SU-DHL-6 (cell line): ENCODE measurements at regions not wholly inside any gene's neighbourhood (a gene's known extent, or its start where the extent isn't known, plus 50 kb on each side); places are given as distances from the start of the nearest gene placed in this dataset.

Experiments
- H2AFZ ChIP-seq: fragments of 200-600 bp; sonication (generic); 2 replicates; pipeline ENCODE4 v1.6.1; 2014; ENCODE audit warnings: low read depth, mild to moderate bottlenecking, moderate library complexity, mixed read lengths, antibody characterized with exemption, low read length; ENCODE audit not compliant: severe bottlenecking
- H3F3A ChIP-seq: fragments of 200-600 bp; shearing (Covaris generic); 2 replicates; pipeline ENCODE4 v1.6.0; 2016; ENCODE audit warnings: antibody characterized with exemption, mild to moderate bottlenecking; ENCODE audit not compliant: insufficient read depth
- H3K27ac ChIP-seq: fragments of 200-600 bp; sonication (generic); 2 replicates; pipeline ENCODE4 v1.5.1; 2016; ENCODE audit warnings: low read depth, mild to moderate bottlenecking, low read length, moderate library complexity, mixed read lengths
- H3K27me3 ChIP-seq: fragments of 200-600 bp; sonication (generic), shearing (Covaris generic); 2 replicates; pipeline ENCODE4 v1.6.0; 2014; ENCODE audit warnings: mild to moderate bottlenecking, low read length
- H3K36me3 ChIP-seq: fragments of 200-600 bp; sonication (generic); 2 replicates; pipeline ENCODE4 v1.6.1; 2014; ENCODE audit warnings: mild to moderate bottlenecking, low read length, mixed read lengths
- H3K4me2 ChIP-seq: fragments of 300-600, 200-600 bp; shearing (Covaris generic), sonication (generic); 2 replicates; pipeline ENCODE4 v1.6.0; 2014; ENCODE audit warnings: low read length, low read depth, mild to moderate bottlenecking; ENCODE audit not compliant: poor library complexity, severe bottlenecking
- H3K4me3 ChIP-seq: fragments of 200-600 bp; sonication (generic); 2 replicates; pipeline ENCODE4 v1.5.1; 2014; ENCODE audit warnings: antibody characterized with exemption, low read length, mild to moderate bottlenecking, mixed read lengths; ENCODE audit not compliant: insufficient read depth, poor library complexity, severe bottlenecking
- H3K79me2 ChIP-seq: fragments of 200-600 bp; sonication (generic); 2 replicates; pipeline ENCODE4 v1.6.1; 2014; ENCODE audit warnings: mild to moderate bottlenecking, low read length, moderate library complexity; ENCODE audit not compliant: insufficient read depth
- H3K9ac ChIP-seq: fragments of 200-600 bp; sonication (generic); 2 replicates; pipeline ENCODE4 v1.7.0; 2014; ENCODE audit warnings: mild to moderate bottlenecking, low read length
- H3K9me2 ChIP-seq: fragments of 200-600 bp; sonication (generic); replicated peaks from 2 replicates; pipeline ENCODE4 v1.6.1; 2014; ENCODE audit warnings: low read length; ENCODE audit not compliant: insufficient read depth
- H3K9me3 ChIP-seq: fragments of 200-600 bp; sonication (generic); 2 replicates; pipeline ENCODE4 v1.6.1; 2014; ENCODE audit warnings: low read length, mixed read lengths; ENCODE audit not compliant: insufficient read depth
- H4K20me1 ChIP-seq: fragments of 200-600 bp; sonication (generic); 2 replicates; pipeline ENCODE4 v1.6.1; 2014; ENCODE audit warnings: low read depth, mild to moderate bottlenecking, antibody characterized with exemption, low read length, moderate library complexity, mixed read lengths
- EZH2phosphoT487 ChIP-seq: fragments of 200-600 bp; sonication (generic), shearing (Covaris generic); conservative IDR thresholded peaks from 2 replicates; pipeline ENCODE4 v1.6.1; 2018; ENCODE audit warnings: mild to moderate bottlenecking, antibody characterized with exemption, low read length, moderate library complexity, mixed read lengths
- TF ChIP-seq, protein P1 (sequence below): fragments of 200-600 bp; sonication (generic); IDR thresholded peaks from one replicate; pipeline ENCODE4 v1.5.1; 2017; ENCODE audit warnings: antibody characterized with exemption, mild to moderate bottlenecking, low read length, moderate library complexity; ENCODE audit not compliant: insufficient read depth, poor library complexity, severe bottlenecking

DNA sequence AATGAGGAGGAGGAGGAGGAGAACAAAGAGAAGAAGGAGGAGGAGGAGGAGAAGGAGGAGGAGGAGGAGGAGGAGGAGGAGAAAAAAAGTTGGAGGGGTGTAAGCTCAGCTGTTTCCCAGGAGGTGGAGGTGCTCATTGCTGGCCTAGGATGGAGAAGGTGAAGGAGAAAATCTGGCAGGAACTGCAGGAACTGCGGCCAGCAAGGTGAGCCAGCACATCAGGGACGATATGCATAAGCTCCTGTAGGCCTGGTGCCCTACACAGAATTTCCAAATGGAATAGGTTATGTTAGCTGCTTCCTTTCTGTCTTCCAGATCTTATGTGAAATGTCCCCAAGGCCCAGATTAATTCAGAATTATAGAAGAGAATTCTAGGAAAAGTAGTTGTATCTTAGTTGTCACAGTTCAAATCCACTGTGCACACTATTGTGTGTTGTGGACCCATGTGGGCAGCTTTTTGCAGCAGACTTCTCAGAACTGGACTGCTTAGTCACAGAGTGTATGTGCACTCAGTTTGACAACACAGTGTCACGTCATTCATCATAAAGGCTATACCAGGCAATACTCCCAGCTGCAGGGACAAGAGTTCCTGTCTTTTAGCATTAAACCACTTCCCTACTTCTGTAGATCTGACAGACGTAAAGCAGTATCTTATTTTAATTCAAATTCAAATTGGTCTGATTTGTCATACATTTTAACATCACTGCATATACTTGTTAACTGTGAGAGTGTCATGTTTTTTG is 303.7 kb downstream of the HLX start:
- no peak for TF ChIP-seq EZH2phosphoT487
- TF ChIP-seq, protein P1, sequence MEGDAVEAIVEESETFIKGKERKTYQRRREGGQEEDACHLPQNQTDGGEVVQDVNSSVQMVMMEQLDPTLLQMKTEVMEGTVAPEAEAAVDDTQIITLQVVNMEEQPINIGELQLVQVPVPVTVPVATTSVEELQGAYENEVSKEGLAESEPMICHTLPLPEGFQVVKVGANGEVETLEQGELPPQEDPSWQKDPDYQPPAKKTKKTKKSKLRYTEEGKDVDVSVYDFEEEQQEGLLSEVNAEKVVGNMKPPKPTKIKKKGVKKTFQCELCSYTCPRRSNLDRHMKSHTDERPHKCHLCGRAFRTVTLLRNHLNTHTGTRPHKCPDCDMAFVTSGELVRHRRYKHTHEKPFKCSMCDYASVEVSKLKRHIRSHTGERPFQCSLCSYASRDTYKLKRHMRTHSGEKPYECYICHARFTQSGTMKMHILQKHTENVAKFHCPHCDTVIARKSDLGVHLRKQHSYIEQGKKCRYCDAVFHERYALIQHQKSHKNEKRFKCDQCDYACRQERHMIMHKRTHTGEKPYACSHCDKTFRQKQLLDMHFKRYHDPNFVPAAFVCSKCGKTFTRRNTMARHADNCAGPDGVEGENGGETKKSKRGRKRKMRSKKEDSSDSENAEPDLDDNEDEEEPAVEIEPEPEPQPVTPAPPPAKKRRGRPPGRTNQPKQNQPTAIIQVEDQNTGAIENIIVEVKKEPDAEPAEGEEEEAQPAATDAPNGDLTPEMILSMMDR, result no peak

DNA sequence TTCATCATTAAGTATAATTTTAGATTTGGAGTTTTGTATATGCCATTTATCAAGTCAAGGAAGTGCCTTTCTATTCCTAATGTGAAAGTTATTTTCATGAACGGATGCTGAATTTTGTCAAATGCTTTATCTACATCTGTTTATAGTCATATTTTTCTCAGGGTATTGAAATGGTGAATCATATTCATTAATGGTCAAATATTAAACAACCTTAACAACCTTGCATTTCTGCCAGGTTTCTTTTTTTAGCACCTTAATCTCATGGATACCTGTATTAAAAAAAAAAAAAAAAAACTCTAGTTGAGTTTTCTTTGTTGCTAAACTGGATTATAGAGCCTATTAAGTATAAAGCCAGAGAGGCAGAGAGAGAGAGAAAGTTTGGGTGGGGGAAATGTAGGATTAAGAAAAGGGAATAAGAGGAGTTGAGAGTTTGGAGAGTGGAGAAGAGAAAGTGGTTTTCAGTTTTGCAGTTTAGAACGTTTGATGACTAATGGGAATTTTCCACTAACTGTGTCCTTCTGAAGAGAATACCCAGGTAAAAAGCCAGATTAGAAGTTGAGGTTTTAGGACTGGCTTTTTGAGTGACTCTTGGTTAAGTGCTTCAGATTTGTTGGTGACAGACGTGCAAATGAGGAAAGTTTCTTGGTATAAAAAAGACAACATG is 305.0 kb downstream of the HLX start:
- H3K27ac ChIP-seq, result no peak overlapping the region
- no peaks in the 10 kb centered on the region for H3F3A ChIP-seq
- no peaks in the 10 kb centered on the region for H3K9me2 ChIP-seq
- H3K36me3 ChIP-seq, result no peaks in the 10 kb centered on the region
- H2AFZ ChIP-seq, result no peak overlapping the region
- H3K4me3 ChIP-seq, result no peak overlapping the region
- no peaks in the 10 kb centered on the region for H4K20me1 ChIP-seq
- no peaks in the 10 kb centered on the region for H3K27me3 ChIP-seq
- H3K9me3 ChIP-seq, result no peaks in the 10 kb centered on the region
- TF ChIP-seq, protein P1, result no peak
- no peak for TF ChIP-seq EZH2phosphoT487
- no peak overlapping the region for H3K9ac ChIP-seq
- H3K79me2 ChIP-seq, result no peaks in the 10 kb centered on the region
- H3K4me2 ChIP-seq, result no peak overlapping the region

More for the DNA sequence above, 303.7 kb downstream of the HLX start:
- Histone ChIP-seq H3K9ac (no peak overlapping the region), H2AFZ (no peak overlapping the region), H3K9me2 (no peaks in the 10 kb centered on the region), H3K36me3 (no peaks in the 10 kb centered on the region), H3K27ac (no peak overlapping the region), H3K9me3 (no peaks in the 10 kb centered on the region), H4K20me1 (no peaks in the 10 kb centered on the region), H3K4me3 (no peak overlapping the region), H3K4me2 (no peak overlapping the region), H3K27me3 (no peaks in the 10 kb centered on the region), H3K79me2 (no peaks in the 10 kb centered on the region), H3F3A (no peaks in the 10 kb centered on the region)

DNA sequence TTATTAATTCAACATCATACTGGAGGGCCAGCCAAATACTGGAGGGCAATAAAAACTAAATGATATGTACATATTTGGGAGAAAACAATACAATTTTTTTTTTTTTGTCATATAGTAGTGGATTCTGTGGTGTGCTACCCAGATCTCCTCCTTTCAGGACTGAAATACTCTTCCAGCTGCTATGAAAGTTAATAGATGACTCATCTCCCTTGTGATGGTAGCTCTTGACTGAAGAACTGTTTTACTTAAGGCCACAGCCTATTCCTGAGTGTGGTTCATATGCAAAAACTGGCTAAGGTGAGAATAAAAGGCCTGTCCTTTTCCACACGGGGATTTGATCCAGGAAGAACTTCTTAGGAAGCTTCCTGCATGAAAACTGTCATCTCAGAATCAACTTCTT is 307.9 kb downstream of the HLX start:
- Histone ChIP-seq H3K36me3 (no peaks in the 10 kb centered on the region), H3K27ac (no peak overlapping the region), H3K4me3 (no peak overlapping the region), H3K9me2 (no peaks in the 10 kb centered on the region), H3K27me3 (no peaks in the 10 kb centered on the region), H3F3A (no peaks in the 10 kb centered on the region), H4K20me1 (no peaks in the 10 kb centered on the region), H3K4me2 (no peak overlapping the region), H3K9ac (no peak overlapping the region), H3K79me2 (no peaks in the 10 kb centered on the region), H2AFZ (no peak overlapping the region), H3K9me3 (no peaks in the 10 kb centered on the region)
- TF ChIP-seq, protein P1, result no peak
- TF ChIP-seq EZH2phosphoT487, result no peak
